ENCODE measurements at regions not wholly inside any gene's neighbourhood (a gene's known extent, or its start where the extent isn't known, plus 50 kb on each side); places are given as distances from the start of the nearest gene placed in this dataset.

GRCh38 chrX:7283741-7284140 is 135.8 kb upstream of the PUDP start:
- H3K4me2 ChIP-seq (ENCODE audit: low read length), result no peak overlapping the region
- no peak for TF ChIP-seq REST (IDR thresholded peaks at IDR 0.05; ENCODE audit: borderline replicate concordance)
- no peak for TF ChIP-seq POLR2AphosphoS5 (IDR thresholded peaks at IDR 0.05)
- no peak for TF ChIP-seq EP300 (conservative IDR thresholded peaks at IDR 0.05; ENCODE audit: poor library complexity, severe bottlenecking)
- no peak for TF ChIP-seq CTCF (IDR thresholded peaks at IDR 0.05; ENCODE audit: poor library complexity, severe bottlenecking)
- no peak for TF ChIP-seq MXI1 (conservative IDR thresholded peaks at IDR 0.05; ENCODE audit: poor library complexity, severe bottlenecking)
- TF ChIP-seq EZH2 (IDR thresholded peaks at IDR 0.05; ENCODE audit: borderline replicate concordance, insufficient read depth, low read length, poor library complexity, severe bottlenecking), result no peak
- TF ChIP-seq TAF1 (IDR thresholded peaks at IDR 0.05; ENCODE audit: low read depth), result no peak
- no peak for TF ChIP-seq RAD21 (conservative IDR thresholded peaks at IDR 0.05)
- TF ChIP-seq SMC3 (conservative IDR thresholded peaks at IDR 0.05; ENCODE audit: poor library complexity), result no peak
- H4K20me1 ChIP-seq (ENCODE audit: insufficient read depth), result no peaks in the 10 kb centered on the region

GRCh38 chrX:7280520-7280919 is 132.6 kb upstream of the PUDP start:
- no peaks in the 10 kb centered on the region for H3K36me3 ChIP-seq (ENCODE audit: insufficient read depth, low read length)
- TF ChIP-seq RAD21 (conservative IDR thresholded peaks at IDR 0.05) (no peak), CTCF (IDR thresholded peaks at IDR 0.05; ENCODE audit: poor library complexity, severe bottlenecking) (no peak), EZH2 (IDR thresholded peaks at IDR 0.05; ENCODE audit: borderline replicate concordance, insufficient read depth, low read length, poor library complexity, severe bottlenecking) (no peak), TAF1 (IDR thresholded peaks at IDR 0.05; ENCODE audit: low read depth) (no peak), POLR2AphosphoS5 (IDR thresholded peaks at IDR 0.05) (no peak), REST (IDR thresholded peaks at IDR 0.05; ENCODE audit: borderline replicate concordance) (no peak), MXI1 (conservative IDR thresholded peaks at IDR 0.05; ENCODE audit: poor library complexity, severe bottlenecking) (no peak), EP300 (conservative IDR thresholded peaks at IDR 0.05; ENCODE audit: poor library complexity, severe bottlenecking) (peak; percentile 35)
- no peaks in the 10 kb centered on the region for H3F3A ChIP-seq (ENCODE audit: insufficient read depth, low read length, poor library complexity, severe bottlenecking)

More at GRCh38 chrX:7283741-7284140, 135.8 kb upstream of the PUDP start:
- H2AFZ ChIP-seq (ENCODE audit: low read depth, low read length), result no peak overlapping the region
- H3K9ac ChIP-seq (ENCODE audit: low read length), result no peak overlapping the region
- H3K9me2 ChIP-seq (ENCODE audit: insufficient read depth, low read length), result no peaks in the 10 kb centered on the region
- no peaks in the 10 kb centered on the region for H3K9me3 ChIP-seq (ENCODE audit: low read length)
- no peaks in the 10 kb centered on the region for H3F3A ChIP-seq (ENCODE audit: insufficient read depth, low read length, poor library complexity, severe bottlenecking)
- H3K27ac ChIP-seq (ENCODE audit: low read length), result no peak overlapping the region
- no peak overlapping the region for H3K4me3 ChIP-seq (ENCODE audit: low read length)
- H3K27me3 ChIP-seq (ENCODE audit: insufficient read depth, low read depth, low read length), result no peaks in the 10 kb centered on the region
- no peaks in the 10 kb centered on the region for H3K36me3 ChIP-seq (ENCODE audit: insufficient read depth, low read length)
- H3K79me2 ChIP-seq (replicated peaks; ENCODE audit: insufficient read depth, low read length), result no peaks in the 10 kb centered on the region

More at GRCh38 chrX:7280520-7280919, 132.6 kb upstream of the PUDP start:
- H3K79me2 ChIP-seq (replicated peaks; ENCODE audit: insufficient read depth, low read length), result no peaks in the 10 kb centered on the region
- no peak overlapping the region for H3K4me2 ChIP-seq (ENCODE audit: low read length)
- peak overlapping the region; percentile 52 for H3K9ac ChIP-seq (ENCODE audit: low read length)
- peak overlapping the region; percentile 90 for H3K27ac ChIP-seq (ENCODE audit: low read length)
- no peaks in the 10 kb centered on the region for H4K20me1 ChIP-seq (ENCODE audit: insufficient read depth)
- no peaks in the 10 kb centered on the region for H3K27me3 ChIP-seq (ENCODE audit: insufficient read depth, low read depth, low read length)
- no peaks in the 10 kb centered on the region for H3K9me2 ChIP-seq (ENCODE audit: insufficient read depth, low read length)
- peak overlapping the region; percentile 23 for H3K4me3 ChIP-seq (ENCODE audit: low read length)
- H3K9me3 ChIP-seq (ENCODE audit: low read length), result no peaks in the 10 kb centered on the region
- H2AFZ ChIP-seq (ENCODE audit: low read depth, low read length), result no peak overlapping the region

Data from neural cell (in vitro differentiated cells).